HL-60 (cell line): ENCODE measurements at regions not wholly inside any gene's neighbourhood (a gene's known extent, or its start where the extent isn't known, plus 50 kb on each side); places are given as distances from the start of the nearest gene placed in this dataset.

ENCODE experiments used
- GABPA ChIP-seq: IDR thresholded peaks from 2 replicates; pipeline ENCODE4 v1.6.1; 2012; ENCODE audit warnings: low read depth
- POLR2AphosphoS5 ChIP-seq: IDR thresholded peaks from 2 replicates; pipeline ENCODE4 v1.6.1; 2012; ENCODE audit warnings: low read depth
- SPI1 ChIP-seq: IDR thresholded peaks from 2 replicates; pipeline ENCODE4 v1.6.1; 2012; ENCODE audit warnings: low read depth, mild to moderate bottlenecking, borderline replicate concordance
- TF ChIP-seq, protein P1 (sequence below): IDR thresholded peaks from one replicate; pipeline ENCODE4 v1.5.1; 2011; ENCODE audit warnings: low read length, control low read depth, inconsistent platforms; ENCODE audit not compliant: insufficient read depth

DNA sequence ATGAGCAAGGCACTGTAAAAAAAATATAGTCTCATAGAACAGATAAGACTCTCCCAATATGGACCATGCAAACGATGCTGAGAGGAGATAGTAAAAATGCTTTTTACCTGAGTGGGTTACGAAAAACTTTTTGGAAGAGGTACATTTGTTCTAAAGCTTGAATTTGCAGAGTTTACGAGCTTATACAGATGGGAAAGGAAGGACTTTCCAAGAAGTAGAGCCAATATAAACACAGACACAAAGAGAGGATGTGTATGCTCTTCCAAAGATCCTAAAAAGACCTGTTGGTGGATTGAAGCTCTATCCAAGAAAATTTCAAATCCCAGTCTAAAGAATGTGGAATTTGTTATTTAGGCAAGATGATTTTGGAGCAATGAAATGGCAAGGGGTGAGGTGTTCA lies 127.1 kb upstream of the SLCO6A1 start:
- TF ChIP-seq SPI1 (no peak), POLR2AphosphoS5 (no peak), GABPA (no peak)
- TF ChIP-seq, protein P1, sequence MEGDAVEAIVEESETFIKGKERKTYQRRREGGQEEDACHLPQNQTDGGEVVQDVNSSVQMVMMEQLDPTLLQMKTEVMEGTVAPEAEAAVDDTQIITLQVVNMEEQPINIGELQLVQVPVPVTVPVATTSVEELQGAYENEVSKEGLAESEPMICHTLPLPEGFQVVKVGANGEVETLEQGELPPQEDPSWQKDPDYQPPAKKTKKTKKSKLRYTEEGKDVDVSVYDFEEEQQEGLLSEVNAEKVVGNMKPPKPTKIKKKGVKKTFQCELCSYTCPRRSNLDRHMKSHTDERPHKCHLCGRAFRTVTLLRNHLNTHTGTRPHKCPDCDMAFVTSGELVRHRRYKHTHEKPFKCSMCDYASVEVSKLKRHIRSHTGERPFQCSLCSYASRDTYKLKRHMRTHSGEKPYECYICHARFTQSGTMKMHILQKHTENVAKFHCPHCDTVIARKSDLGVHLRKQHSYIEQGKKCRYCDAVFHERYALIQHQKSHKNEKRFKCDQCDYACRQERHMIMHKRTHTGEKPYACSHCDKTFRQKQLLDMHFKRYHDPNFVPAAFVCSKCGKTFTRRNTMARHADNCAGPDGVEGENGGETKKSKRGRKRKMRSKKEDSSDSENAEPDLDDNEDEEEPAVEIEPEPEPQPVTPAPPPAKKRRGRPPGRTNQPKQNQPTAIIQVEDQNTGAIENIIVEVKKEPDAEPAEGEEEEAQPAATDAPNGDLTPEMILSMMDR, result no peak
